Skeletal muscle satellite cell (primary cell): ENCODE measurements at regions not wholly inside any gene's neighbourhood (a gene's known extent, or its start where the extent isn't known, plus 50 kb on each side); places are given as distances from the start of the nearest gene placed in this dataset.
"Not testable (repeated sequence)": the region's sequence is repeated elsewhere in the genome, so short reads cannot be mapped to it uniquely, and the experiment has no call there.

Source experiments
- H3K27me3 ChIP-seq: 2 replicates; pipeline ENCODE4 v1.7.0; 2013; ENCODE audit warnings: low read length; ENCODE audit not compliant: control insufficient read depth, insufficient read depth
- H3K36me3 ChIP-seq: 2 replicates; pipeline ENCODE4 v1.7.0; 2013; ENCODE audit warnings: mild to moderate bottlenecking, control low read depth, low read length; ENCODE audit not compliant: insufficient read depth
- H3K4me1 ChIP-seq: 2 replicates; pipeline ENCODE4 v1.7.0; 2013; ENCODE audit warnings: low read length; ENCODE audit not compliant: control insufficient read depth, insufficient read depth
- H3K4me2 ChIP-seq: 2 replicates; pipeline ENCODE4 v1.7.0; 2013; ENCODE audit warnings: mild to moderate bottlenecking, low read length
- H3K4me3 ChIP-seq: 2 replicates; pipeline ENCODE4 v1.7.0; 2013; ENCODE audit warnings: low read length
- H3K9ac ChIP-seq: 2 replicates; pipeline ENCODE4 v1.7.0; 2013; ENCODE audit warnings: mild to moderate bottlenecking, low read depth, low read length, moderate library complexity
- H3K9me3 ChIP-seq: replicated peaks from 2 replicates; pipeline ENCODE4 v1.7.0; 2013; ENCODE audit warnings: mild to moderate bottlenecking, control low read depth, low read length

- Histone ChIP-seq H3K9me3 (no peaks in the 10 kb centered on the region), H3K9ac (no peak overlapping the region), H3K36me3 (no peaks in the 10 kb centered on the region), H3K4me1 (no peaks in the 10 kb centered on the region), H3K4me2 (no peak overlapping the region), H3K4me3 (no peak overlapping the region), H3K27me3 (peaks cover 19% of the 10 kb centered on the region)
Measured at GRCh38 chr5:136769900-136770684, 404.7 kb upstream of the TRPC7 start.

DNA sequence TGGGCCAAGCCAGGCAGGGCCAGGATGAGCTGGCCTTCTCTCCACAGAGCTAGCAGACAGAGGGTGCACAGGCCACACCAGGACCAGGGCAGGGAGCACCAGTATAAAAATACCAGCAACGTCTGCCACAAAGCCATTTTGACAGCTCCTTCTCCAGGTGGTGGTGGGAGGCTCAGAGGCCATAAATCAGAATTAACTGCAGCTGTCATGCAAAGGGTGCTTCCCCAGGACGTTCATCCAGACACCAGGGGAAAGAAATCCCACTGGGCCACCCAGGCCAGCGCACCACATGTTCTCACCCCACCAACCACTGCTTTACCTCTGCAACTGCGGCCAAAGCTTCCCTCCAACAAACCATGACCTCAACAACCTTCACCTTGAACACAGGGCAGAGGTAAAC lies 403.7 kb upstream of the TRPC7 start:
- Histone ChIP-seq H3K9ac (no peak overlapping the region), H3K9me3 (no peaks in the 10 kb centered on the region)

GRCh38 chr5:136768457-136768856 lies 403.1 kb upstream of the TRPC7 start:
- Histone ChIP-seq H3K36me3 (no peaks in the 10 kb centered on the region), H3K9ac (no peak overlapping the region), H3K9me3 (no peaks in the 10 kb centered on the region), H3K4me3 (no peak overlapping the region), H3K4me2 (no peak overlapping the region), H3K4me1 (no peaks in the 10 kb centered on the region), H3K27me3 (peaks cover 19% of the 10 kb centered on the region)

More for the DNA sequence above, 403.7 kb upstream of the TRPC7 start:
- Histone ChIP-seq H3K4me1 (no peaks in the 10 kb centered on the region), H3K36me3 (no peaks in the 10 kb centered on the region), H3K27me3 (peaks cover 19% of the 10 kb centered on the region), H3K4me2 (no peak overlapping the region), H3K4me3 (no peak overlapping the region)

DNA sequence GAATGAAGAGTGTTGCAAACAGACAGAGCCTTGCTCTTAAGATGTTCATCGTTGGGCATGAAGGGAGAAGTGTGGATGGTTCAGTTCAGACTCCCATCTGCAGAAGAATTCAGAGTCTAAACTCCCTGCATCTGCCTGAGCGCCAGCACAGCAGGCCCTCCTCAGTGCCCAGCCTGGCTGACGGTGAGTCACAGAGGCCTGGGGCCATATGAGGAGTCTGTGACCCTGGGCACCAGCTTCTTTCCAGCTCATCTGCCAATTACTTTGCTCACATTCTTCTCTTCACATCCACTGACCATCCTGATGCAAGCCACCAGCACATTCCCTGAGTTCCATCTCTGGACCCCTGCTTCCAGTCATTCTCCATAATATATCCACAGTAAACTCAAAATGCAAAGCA lies 401.1 kb upstream of the TRPC7 start:
- Histone ChIP-seq H3K36me3 (no peaks in the 10 kb centered on the region), H3K9me3 (no peaks in the 10 kb centered on the region), H3K27me3 (peaks cover 11% of the 10 kb centered on the region), H3K4me3 (no peak overlapping the region), H3K4me1 (no peaks in the 10 kb centered on the region), H3K9ac (no peak overlapping the region), H3K4me2 (no peak overlapping the region)

GRCh38 chr5:136764601-136765000 lies 399.3 kb upstream of the TRPC7 start:
- Histone ChIP-seq H3K27me3 (peaks cover 10% of the 10 kb centered on the region), H3K4me2 (no peak overlapping the region), H3K36me3 (no peaks in the 10 kb centered on the region), H3K4me1 (no peaks in the 10 kb centered on the region), H3K9me3 (no peaks in the 10 kb centered on the region), H3K4me3 (no peak overlapping the region), H3K9ac (no peak overlapping the region)

- no peaks in the 10 kb centered on the region for H3K9me3 ChIP-seq
- no peak overlapping the region for H3K4me2 ChIP-seq
- H3K4me3 ChIP-seq = no peak overlapping the region
- H3K9ac ChIP-seq = no peak overlapping the region
- H3K36me3 ChIP-seq = no peaks in the 10 kb centered on the region
- H3K4me1 ChIP-seq = no peaks in the 10 kb centered on the region
- H3K27me3 ChIP-seq = peaks cover 5% of the 10 kb centered on the region
Measured at GRCh38 chr5:136763548-136763947, 398.2 kb upstream of the TRPC7 start.

- H3K36me3 ChIP-seq = no peaks in the 10 kb centered on the region
- H3K4me1 ChIP-seq = no peaks in the 10 kb centered on the region
- no peak overlapping the region for H3K9ac ChIP-seq
Measured at GRCh38 chr5:136754216-136754615, 388.9 kb upstream of the TRPC7 start.

GRCh38 chr5:136750224-136750862 lies 385.0 kb upstream of the TRPC7 start:
- Histone ChIP-seq H3K9ac (no peak overlapping the region), H3K27me3 (peaks cover 9% of the 10 kb centered on the region), H3K36me3 (no peaks in the 10 kb centered on the region), H3K4me1 (no peaks in the 10 kb centered on the region), H3K4me3 (no peak overlapping the region), H3K9me3 (no peaks in the 10 kb centered on the region), H3K4me2 (no peak overlapping the region)

More at GRCh38 chr5:136754216-136754615, 388.9 kb upstream of the TRPC7 start:
- peaks cover 9% of the 10 kb centered on the region for H3K27me3 ChIP-seq
- no peaks in the 10 kb centered on the region for H3K9me3 ChIP-seq
- H3K4me3 ChIP-seq = no peak overlapping the region
- H3K4me2 ChIP-seq = no peak overlapping the region

GRCh38 chr5:136749016-136749415 lies 383.7 kb upstream of the TRPC7 start:
- Histone ChIP-seq H3K4me2 (no peak overlapping the region), H3K4me3 (no peak overlapping the region), H3K27me3 (no peaks in the 10 kb centered on the region), H3K9ac (no peak overlapping the region), H3K9me3 (no peaks in the 10 kb centered on the region), H3K36me3 (no peaks in the 10 kb centered on the region), H3K4me1 (no peaks in the 10 kb centered on the region)

GRCh38 chr5:136743052-136743451 lies 377.7 kb upstream of the TRPC7 start:
- Histone ChIP-seq H3K4me3 (no peak overlapping the region), H3K4me1 (no peaks in the 10 kb centered on the region), H3K27me3 (no peaks in the 10 kb centered on the region), H3K9me3 (no peaks in the 10 kb centered on the region), H3K4me2 (no peak overlapping the region), H3K36me3 (no peaks in the 10 kb centered on the region), H3K9ac (no peak overlapping the region)

- Histone ChIP-seq H3K9me3 (no peaks in the 10 kb centered on the region), H3K27me3 (peaks cover 11% of the 10 kb centered on the region), H3K4me1 (no peaks in the 10 kb centered on the region), H3K36me3 (no peaks in the 10 kb centered on the region), H3K4me2 (no peak overlapping the region), H3K9ac (no peak overlapping the region), H3K4me3 (no peak overlapping the region)
Measured at GRCh38 chr5:136740228-136740627, 374.9 kb upstream of the TRPC7 start.

GRCh38 chr5:136739271-136739670 lies 373.9 kb upstream of the TRPC7 start:
- not testable (repeated sequence) for H3K4me3 ChIP-seq, H3K4me2 ChIP-seq, H3K4me1 ChIP-seq, H3K9ac ChIP-seq, H3K9me3 ChIP-seq, H3K36me3 ChIP-seq
- H3K27me3 ChIP-seq = peaks cover 15% of the 10 kb centered on the region
